ENCODE measurements at regions not wholly inside any gene's neighbourhood (a gene's known extent, or its start where the extent isn't known, plus 50 kb on each side); places are given as distances from the start of the nearest gene placed in this dataset.

DNA sequence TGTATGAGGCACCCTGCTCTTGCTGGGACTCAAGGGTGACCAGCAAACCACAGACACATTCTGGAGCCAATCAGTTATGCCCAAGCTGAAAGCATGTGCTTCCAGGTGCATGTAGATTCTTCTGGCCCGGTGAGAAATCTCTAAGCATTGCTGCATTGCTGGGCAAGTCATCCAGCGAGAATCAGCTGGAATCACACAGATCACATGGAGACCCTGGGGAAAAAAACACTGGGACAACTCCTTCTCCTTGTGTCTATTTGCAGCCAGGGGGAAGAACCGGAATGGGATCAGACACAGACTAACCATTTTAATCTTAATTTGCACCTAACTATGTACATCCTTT is 119.7 kb upstream of the KLF7 start:
- TF ChIP-seq GABPA (IDR thresholded peaks at IDR 0.05; ENCODE audit: low read depth) (no peak), POLR2AphosphoS5 (IDR thresholded peaks at IDR 0.05; ENCODE audit: low read depth) (no peak)
- TF ChIP-seq, protein P1, sequence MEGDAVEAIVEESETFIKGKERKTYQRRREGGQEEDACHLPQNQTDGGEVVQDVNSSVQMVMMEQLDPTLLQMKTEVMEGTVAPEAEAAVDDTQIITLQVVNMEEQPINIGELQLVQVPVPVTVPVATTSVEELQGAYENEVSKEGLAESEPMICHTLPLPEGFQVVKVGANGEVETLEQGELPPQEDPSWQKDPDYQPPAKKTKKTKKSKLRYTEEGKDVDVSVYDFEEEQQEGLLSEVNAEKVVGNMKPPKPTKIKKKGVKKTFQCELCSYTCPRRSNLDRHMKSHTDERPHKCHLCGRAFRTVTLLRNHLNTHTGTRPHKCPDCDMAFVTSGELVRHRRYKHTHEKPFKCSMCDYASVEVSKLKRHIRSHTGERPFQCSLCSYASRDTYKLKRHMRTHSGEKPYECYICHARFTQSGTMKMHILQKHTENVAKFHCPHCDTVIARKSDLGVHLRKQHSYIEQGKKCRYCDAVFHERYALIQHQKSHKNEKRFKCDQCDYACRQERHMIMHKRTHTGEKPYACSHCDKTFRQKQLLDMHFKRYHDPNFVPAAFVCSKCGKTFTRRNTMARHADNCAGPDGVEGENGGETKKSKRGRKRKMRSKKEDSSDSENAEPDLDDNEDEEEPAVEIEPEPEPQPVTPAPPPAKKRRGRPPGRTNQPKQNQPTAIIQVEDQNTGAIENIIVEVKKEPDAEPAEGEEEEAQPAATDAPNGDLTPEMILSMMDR (IDR thresholded peaks at IDR 0.05; ENCODE audit: insufficient read depth, low read length): no peak

All from HL-60 (cell line).